ENCODE measurements at regions not wholly inside any gene's neighbourhood (a gene's known extent, or its start where the extent isn't known, plus 50 kb on each side); places are given as distances from the start of the nearest gene placed in this dataset.

DNA sequence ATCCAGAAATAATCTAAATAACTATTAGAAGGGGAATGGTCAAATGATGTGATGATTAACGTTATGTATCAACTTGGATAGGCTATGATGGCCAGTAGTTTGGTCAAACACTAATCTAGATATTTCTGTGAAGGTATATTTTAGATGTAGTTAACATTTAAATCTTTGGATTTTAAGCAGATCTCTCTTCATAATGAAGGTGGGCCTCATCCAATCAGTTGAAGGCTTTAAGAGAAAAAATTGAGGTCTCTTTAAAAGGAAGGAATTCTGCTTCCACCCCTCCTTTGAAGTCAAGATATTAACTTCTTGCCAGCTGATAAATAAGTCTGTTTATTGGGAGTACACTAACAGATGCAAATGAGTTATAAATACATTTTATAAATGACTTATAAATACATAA, 760.0 kb upstream of the SLC35B3 start:
- no peak for TF ChIP-seq CTCF (IDR thresholded peaks at IDR 0.05; ENCODE audit: unreplicated experiment)
- CTCF ChIA-PET, result no interaction called here
- intact Hi-C loops (cut with micrococcal nuclease; ENCODE audit: unreplicated experiment), result no loop called here
- Mint-ChIP-seq H3K4me1 (ENCODE audit: low read depth, unreplicated experiment) (no peaks in the 10 kb centered on the region), H3K27ac (ENCODE audit: unreplicated experiment) (no peak overlapping the region), H3K36me3 (ENCODE audit: insufficient read depth, unreplicated experiment) (no peaks in the 10 kb centered on the region), H3K9me3 (ENCODE audit: low read depth, unreplicated experiment) (no peaks in the 10 kb centered on the region), H3K27me3 (ENCODE audit: unreplicated experiment) (no peaks in the 10 kb centered on the region), H3K4me3 (ENCODE audit: low read depth, unreplicated experiment) (no peak overlapping the region)
- BruUV-seq (replicated peaks), result no TSS peak
- DNase-seq, result no peak

DNA sequence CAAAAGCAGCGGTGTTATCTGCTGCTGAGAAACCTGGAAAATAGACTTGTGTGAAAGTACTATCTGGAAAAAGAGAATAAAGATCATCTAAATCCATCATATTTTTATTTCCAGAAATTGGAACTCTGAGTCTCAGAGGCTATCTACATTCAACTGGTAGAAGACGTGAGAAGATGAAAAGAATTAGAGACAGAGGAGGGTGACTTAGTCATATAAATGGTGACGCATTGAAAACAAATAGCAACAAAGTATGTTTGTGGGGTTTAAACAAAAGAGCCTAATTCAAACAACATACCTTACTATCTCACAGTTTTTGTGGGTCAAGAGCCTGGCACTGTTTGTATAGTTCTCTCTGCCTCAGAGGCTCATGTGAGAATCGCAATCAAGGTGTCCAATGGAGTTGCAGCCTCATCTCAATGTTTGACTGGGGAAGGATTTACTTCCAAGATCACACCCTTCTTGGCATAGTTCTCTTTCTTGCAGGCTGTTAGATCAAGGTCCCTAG, 757.1 kb upstream of the SLC35B3 start:
- H3K9me3 Mint-ChIP-seq (ENCODE audit: low read depth, unreplicated experiment), result no peaks in the 10 kb centered on the region
- no peak overlapping the region for H3K4me3 Mint-ChIP-seq (ENCODE audit: low read depth, unreplicated experiment)
- H3K36me3 Mint-ChIP-seq (ENCODE audit: insufficient read depth, unreplicated experiment), result no peaks in the 10 kb centered on the region
- DNase-seq, result no peak
- TF ChIP-seq CTCF (IDR thresholded peaks at IDR 0.05; ENCODE audit: unreplicated experiment), result no peak
- H3K4me1 Mint-ChIP-seq (ENCODE audit: low read depth, unreplicated experiment), result no peaks in the 10 kb centered on the region
- H3K27me3 Mint-ChIP-seq (ENCODE audit: unreplicated experiment), result no peaks in the 10 kb centered on the region
- no peak overlapping the region for H3K27ac Mint-ChIP-seq (ENCODE audit: unreplicated experiment)
- BruUV-seq (replicated peaks), result no TSS peak
- intact Hi-C loops (cut with micrococcal nuclease; ENCODE audit: unreplicated experiment), result no loop called here
- CTCF ChIA-PET, result no interaction called here

DNA sequence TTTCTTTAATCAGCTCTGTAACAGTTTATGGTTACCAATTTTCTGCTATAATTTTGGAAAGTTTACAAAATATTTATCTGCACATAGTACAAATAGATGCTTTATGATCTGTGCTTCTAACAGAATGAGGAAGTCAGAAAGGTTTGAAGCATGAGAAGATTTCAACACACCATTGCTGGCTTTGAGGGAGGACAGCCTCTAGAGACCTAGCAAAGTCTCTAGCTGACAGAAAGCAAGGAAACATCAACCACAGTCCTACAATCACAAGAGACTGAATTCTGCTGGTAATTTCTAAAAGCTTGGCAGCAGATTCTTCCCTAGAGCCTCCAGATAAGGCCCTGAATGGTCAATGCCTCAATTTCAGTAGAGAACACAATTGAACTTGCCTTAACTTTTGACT, 750.8 kb upstream of the SLC35B3 start:
- Mint-ChIP-seq H3K9me3 (ENCODE audit: low read depth, unreplicated experiment) (no peaks in the 10 kb centered on the region), H3K4me3 (ENCODE audit: low read depth, unreplicated experiment) (no peak overlapping the region), H3K27ac (ENCODE audit: unreplicated experiment) (no peak overlapping the region), H3K4me1 (ENCODE audit: low read depth, unreplicated experiment) (no peaks in the 10 kb centered on the region), H3K36me3 (ENCODE audit: insufficient read depth, unreplicated experiment) (no peaks in the 10 kb centered on the region), H3K27me3 (ENCODE audit: unreplicated experiment) (no peaks in the 10 kb centered on the region)
- no peak for TF ChIP-seq CTCF (IDR thresholded peaks at IDR 0.05; ENCODE audit: unreplicated experiment)
- no TSS peak for BruUV-seq (replicated peaks)
- CTCF ChIA-PET, result no interaction called here
- intact Hi-C loops (cut with micrococcal nuclease; ENCODE audit: unreplicated experiment), result no loop called here
- no peak for DNase-seq

DNA sequence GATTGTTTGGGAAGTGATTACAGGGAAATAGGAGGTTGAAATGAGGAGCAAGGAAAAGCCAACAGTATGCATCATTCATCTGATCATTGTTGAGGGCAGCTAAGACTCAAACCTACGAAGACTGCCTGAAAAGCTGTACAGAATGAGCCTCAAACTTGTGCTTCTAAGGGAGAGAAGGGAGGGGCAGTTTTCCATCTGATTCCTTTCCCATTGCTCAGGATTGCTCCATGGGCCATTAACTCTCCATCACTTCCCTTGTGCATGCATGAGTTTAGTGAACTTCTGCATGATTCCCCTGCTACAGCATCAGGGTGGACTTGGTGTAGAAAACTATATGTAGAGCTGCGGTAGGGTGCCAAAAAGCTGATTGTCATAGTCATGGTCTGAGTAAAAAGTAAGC, 742.7 kb upstream of the SLC35B3 start:
- TF ChIP-seq CTCF (IDR thresholded peaks at IDR 0.05; ENCODE audit: unreplicated experiment), result no peak
- Mint-ChIP-seq H3K4me3 (ENCODE audit: low read depth, unreplicated experiment) (no peak overlapping the region), H3K4me1 (ENCODE audit: low read depth, unreplicated experiment) (no peaks in the 10 kb centered on the region), H3K27ac (ENCODE audit: unreplicated experiment) (no peak overlapping the region), H3K9me3 (ENCODE audit: low read depth, unreplicated experiment) (no peaks in the 10 kb centered on the region), H3K27me3 (ENCODE audit: unreplicated experiment) (no peaks in the 10 kb centered on the region), H3K36me3 (ENCODE audit: insufficient read depth, unreplicated experiment) (no peaks in the 10 kb centered on the region)
- no peak for DNase-seq
- no TSS peak for BruUV-seq (replicated peaks)
- intact Hi-C loops (cut with micrococcal nuclease; ENCODE audit: unreplicated experiment), result no loop called here
- CTCF ChIA-PET, result no interaction called here

DNA sequence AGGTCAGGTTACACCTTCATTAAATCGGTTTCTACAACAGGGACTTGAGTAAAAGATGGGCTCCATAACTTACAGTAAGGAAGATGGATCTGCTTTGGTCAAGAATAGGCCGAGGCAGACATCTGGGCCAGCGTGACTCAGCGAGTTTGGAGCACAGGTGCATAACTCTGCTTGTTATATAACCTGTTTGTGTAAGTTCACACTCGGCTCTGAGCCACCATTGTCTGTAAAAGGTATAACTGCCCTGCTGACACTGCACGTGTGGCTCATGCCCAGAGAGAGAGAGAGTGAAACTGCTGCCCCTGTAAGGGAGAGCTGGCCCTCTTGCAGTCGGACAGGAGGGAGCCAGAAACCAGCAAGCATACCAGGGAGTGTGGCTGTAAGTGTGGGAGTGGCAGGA, 737.9 kb upstream of the SLC35B3 start:
- Mint-ChIP-seq H3K27me3 (ENCODE audit: unreplicated experiment) (no peaks in the 10 kb centered on the region), H3K4me1 (ENCODE audit: low read depth, unreplicated experiment) (no peaks in the 10 kb centered on the region), H3K36me3 (ENCODE audit: insufficient read depth, unreplicated experiment) (no peaks in the 10 kb centered on the region), H3K4me3 (ENCODE audit: low read depth, unreplicated experiment) (no peak overlapping the region), H3K9me3 (ENCODE audit: low read depth, unreplicated experiment) (no peaks in the 10 kb centered on the region), H3K27ac (ENCODE audit: unreplicated experiment) (no peak overlapping the region)
- intact Hi-C loops (cut with micrococcal nuclease; ENCODE audit: unreplicated experiment), result no loop called here
- CTCF ChIA-PET, result no interaction called here
- TF ChIP-seq CTCF (IDR thresholded peaks at IDR 0.05; ENCODE audit: unreplicated experiment), result no peak
- BruUV-seq (replicated peaks), result no TSS peak
- DNase-seq, result no peak
